Peyer's patch (tissue), 4 donors: ENCODE measurements at regions not wholly inside any gene's neighbourhood (a gene's known extent, or its start where the extent isn't known, plus 50 kb on each side); places are given as distances from the start of the nearest gene placed in this dataset.

Experiments
- POLR2A ChIP-seq, 2 donors: fragments of 450-650 bp; IDR thresholded peaks; one replicate each; pipeline ENCODE4 v1.5.1; 2017; ENCODE audit warnings: antibody characterized with exemption in 2 of 2, mild to moderate bottlenecking in 2 of 2, moderate library complexity in 2 of 2
- TF ChIP-seq, protein P1 (sequence below), 6 experiments: fragments of 450-650 bp in 4 of 6; fragments of 200-600 bp in 2 of 6; sonication (generic) in 1 of 6; IDR thresholded peaks; one replicate each; pipeline ENCODE4 v1.5.1; 2017 to 2019; ENCODE audit warnings: antibody characterized with exemption in 6 of 6, mild to moderate bottlenecking in 3 of 6, moderate library complexity in 1 of 6

GRCh38 chr5:74372502-74373064, 267.9 kb downstream of the ENC1 start:
- TF ChIP-seq, protein P1, sequence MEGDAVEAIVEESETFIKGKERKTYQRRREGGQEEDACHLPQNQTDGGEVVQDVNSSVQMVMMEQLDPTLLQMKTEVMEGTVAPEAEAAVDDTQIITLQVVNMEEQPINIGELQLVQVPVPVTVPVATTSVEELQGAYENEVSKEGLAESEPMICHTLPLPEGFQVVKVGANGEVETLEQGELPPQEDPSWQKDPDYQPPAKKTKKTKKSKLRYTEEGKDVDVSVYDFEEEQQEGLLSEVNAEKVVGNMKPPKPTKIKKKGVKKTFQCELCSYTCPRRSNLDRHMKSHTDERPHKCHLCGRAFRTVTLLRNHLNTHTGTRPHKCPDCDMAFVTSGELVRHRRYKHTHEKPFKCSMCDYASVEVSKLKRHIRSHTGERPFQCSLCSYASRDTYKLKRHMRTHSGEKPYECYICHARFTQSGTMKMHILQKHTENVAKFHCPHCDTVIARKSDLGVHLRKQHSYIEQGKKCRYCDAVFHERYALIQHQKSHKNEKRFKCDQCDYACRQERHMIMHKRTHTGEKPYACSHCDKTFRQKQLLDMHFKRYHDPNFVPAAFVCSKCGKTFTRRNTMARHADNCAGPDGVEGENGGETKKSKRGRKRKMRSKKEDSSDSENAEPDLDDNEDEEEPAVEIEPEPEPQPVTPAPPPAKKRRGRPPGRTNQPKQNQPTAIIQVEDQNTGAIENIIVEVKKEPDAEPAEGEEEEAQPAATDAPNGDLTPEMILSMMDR (IDR thresholded peaks at IDR 0.05): no peak
- no peak for TF ChIP-seq POLR2A (IDR thresholded peaks at IDR 0.05)
